MM.1S (cell line): ENCODE measurements at regions not wholly inside any gene's neighbourhood (a gene's known extent, or its start where the extent isn't known, plus 50 kb on each side); places are given as distances from the start of the nearest gene placed in this dataset.

Source experiments
- EZH2 ChIP-seq: fragments of 300-600 bp; sonication (generic); optimal IDR thresholded peaks from 2 replicates; pipeline ENCODE3; 2017; ENCODE audit warnings: low read depth, mild to moderate bottlenecking, antibody characterized with exemption, low read length, mixed read lengths
- EZH2phosphoT487 ChIP-seq: fragments of 300-600 bp; sonication (generic); IDR thresholded peaks from 2 replicates; pipeline ENCODE4 v1.6.1; 2018; ENCODE audit warnings: antibody characterized with exemption, low read length
- TF ChIP-seq, protein P1 (sequence below): fragments of 300-600 bp; sonication (generic); IDR thresholded peaks from 2 replicates; pipeline ENCODE4 v1.5.1; 2016; ENCODE audit warnings: antibody characterized with exemption, low read length, mixed read lengths

DNA sequence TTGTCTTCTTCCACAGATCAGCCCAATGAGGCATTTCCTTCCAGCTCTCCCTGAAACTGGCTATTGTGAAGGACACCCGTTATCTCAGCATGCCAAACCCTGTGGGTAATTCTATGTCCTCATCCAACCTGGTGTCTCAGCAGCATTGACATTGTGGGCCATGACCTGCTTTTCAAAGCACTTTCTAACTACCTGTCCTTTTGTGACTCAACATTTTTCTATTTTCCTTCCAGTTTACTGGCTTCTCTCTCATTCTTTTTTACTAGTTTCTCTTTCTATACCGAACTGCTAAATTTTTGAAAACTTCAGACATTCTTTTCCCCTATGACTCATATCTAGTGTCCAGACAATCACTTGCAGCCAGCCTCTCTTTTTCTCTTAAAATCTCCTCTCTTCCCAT lies 136.4 kb upstream of the HTR2A start:
- TF ChIP-seq, protein P1, sequence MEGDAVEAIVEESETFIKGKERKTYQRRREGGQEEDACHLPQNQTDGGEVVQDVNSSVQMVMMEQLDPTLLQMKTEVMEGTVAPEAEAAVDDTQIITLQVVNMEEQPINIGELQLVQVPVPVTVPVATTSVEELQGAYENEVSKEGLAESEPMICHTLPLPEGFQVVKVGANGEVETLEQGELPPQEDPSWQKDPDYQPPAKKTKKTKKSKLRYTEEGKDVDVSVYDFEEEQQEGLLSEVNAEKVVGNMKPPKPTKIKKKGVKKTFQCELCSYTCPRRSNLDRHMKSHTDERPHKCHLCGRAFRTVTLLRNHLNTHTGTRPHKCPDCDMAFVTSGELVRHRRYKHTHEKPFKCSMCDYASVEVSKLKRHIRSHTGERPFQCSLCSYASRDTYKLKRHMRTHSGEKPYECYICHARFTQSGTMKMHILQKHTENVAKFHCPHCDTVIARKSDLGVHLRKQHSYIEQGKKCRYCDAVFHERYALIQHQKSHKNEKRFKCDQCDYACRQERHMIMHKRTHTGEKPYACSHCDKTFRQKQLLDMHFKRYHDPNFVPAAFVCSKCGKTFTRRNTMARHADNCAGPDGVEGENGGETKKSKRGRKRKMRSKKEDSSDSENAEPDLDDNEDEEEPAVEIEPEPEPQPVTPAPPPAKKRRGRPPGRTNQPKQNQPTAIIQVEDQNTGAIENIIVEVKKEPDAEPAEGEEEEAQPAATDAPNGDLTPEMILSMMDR, result no peak
- TF ChIP-seq EZH2 (no peak), EZH2phosphoT487 (no peak)
